Hypothalamus (tissue), 51 donors: ENCODE measurements at regions not wholly inside any gene's neighbourhood (a gene's known extent, or its start where the extent isn't known, plus 50 kb on each side); places are given as distances from the start of the nearest gene placed in this dataset.
A peak's percentile ranks its signal among the peaks of the same experiment; 100 is the strongest.

Experiments used
- DNase-seq, 51 donors: peaks; one replicate each; lab custom pipeline; 2025; lab: John Stamatoyannopoulos, UW

DNA sequence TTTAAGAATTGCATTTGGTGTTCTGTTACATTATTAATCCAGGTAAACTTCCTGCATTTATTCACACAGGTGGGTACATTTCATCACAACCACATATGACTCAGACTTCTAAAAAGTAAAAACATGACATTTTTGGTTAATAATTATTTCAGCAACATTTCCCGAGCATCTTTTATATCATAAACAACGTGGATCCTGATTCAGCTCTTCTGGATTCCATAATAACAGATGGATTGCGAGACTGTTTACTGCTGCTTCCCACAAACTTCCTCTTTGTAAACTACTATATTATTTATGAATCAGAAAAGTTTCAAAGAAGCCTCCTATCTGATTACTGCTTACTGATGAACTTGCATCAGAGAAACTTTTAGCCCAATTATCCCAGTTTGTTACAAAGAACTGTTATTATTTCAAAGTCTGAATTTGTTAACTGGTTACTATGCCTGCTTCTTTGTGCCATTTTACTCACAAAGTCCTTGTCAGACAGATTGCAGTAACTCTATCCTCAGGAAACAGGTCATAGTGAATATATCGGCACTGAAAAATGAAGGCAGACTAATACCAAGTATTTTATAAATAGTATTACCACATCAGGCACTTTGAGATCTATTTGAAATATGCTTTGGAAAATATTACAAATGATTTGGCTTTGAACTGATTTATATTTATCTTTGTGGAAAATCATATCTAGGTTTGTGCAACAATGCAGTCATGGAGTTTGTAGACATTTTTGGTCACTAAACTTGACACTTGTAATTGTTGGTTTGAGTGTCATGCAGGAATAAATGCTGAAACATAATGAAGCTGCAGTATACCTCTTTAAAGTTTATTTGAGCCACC lies 511.6 kb downstream of the PLCL1 start:
- DNase-seq: no peak

GRCh38 chr2:198314559-198315153 lies 510.3 kb downstream of the PLCL1 start:
- DNase-seq: peak in 4 of 51 donors; percentile 1 to 61 (median 16)

DNA sequence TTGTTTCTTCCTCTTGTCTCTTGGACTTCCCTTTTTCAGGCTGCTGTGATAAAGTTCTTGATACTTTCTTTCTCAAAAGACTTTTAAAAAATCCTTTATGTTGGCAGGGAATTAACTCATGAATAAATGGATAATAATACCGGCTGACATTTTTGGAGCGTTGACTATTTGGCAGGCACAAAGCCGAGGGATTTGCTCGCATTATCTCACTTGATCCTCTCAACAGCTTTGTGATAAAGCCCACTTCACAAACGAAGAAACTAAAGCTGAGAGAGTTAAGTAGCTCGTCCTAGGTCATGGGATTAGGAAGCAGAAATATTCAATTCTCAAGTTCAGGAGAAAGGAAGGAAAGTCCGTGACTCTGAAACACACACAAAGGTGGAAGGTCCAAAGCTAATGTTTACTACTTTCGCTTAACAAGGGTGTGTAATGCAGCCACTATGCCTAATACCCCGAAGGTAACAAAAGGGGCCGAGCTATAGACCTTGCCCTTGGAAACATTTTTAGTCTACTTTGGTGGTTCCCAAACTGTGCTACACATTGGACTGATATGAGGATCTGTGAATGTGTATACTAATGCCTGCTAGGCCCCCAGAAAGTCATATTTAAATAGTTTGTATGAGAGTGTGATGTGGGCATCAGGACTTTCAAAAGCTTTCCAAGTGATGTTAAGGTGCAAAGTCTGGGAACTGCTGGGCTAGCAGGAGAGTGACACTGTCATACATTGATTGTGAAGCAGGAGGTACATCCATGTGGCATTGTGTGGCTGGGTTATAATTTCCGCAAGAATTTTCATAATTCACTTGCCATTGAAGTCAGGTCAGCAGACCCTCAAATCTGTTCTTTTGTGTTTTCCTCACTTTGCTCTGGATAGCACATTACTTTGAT lies 508.4 kb downstream of the PLCL1 start:
- no peak for DNase-seq

GRCh38 chr2:198311020-198311419 lies 506.6 kb downstream of the PLCL1 start:
- no peak for DNase-seq

- peak in 25 of 51 donors; percentile 1 to 65 (median 17) for DNase-seq
Observed at GRCh38 chr2:198309673-198310280, 505.4 kb downstream of the PLCL1 start.

DNA sequence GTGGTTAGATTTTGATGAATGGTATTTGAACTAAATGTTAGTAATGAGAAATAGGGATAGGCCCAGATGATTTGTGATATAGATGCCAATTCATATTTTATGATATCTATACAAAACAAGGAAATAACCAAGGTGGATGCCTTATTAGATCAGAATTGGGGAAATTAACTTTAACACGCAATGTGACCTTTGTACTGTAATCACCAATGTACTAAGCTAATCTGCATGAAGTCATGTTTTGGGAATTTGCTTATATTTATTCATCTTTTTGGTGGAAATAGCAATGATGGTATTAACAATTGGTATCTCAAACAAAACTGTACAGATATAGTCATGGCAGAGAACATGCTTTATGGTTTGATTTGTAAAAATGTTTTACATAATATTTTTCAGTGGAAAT lies 504.7 kb downstream of the PLCL1 start:
- no peak for DNase-seq

GRCh38 chr2:198308368-198308767 lies 504.0 kb downstream of the PLCL1 start:
- no peak for DNase-seq

GRCh38 chr2:198307093-198307492 lies 502.7 kb downstream of the PLCL1 start:
- no peak for DNase-seq

DNA sequence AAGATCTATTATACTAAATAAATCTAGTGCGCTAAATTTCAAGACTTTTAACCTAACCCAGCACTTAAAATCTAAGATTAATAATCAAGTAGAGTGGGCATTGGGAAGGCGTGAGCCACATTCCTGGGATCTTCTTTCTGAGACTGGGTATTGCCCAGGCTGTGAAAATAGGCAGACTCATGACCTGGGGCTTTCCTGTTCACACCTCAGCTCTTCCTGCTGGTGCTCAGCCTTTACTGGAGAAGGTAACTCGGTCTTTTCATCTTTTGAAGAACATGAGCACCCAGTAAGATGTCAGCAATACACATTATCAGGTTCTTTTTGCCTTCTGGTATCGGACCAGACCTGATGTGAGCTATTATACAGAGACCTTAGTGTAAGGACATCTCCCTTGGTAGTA lies 500.5 kb downstream of the PLCL1 start:
- DNase-seq: no peak

- no peak for DNase-seq
Observed at GRCh38 chr2:198297350-198297749, 493.0 kb downstream of the PLCL1 start.

- peak in 38 of 51 donors; percentile 2 to 71 (median 30) for DNase-seq
Observed at GRCh38 chr2:198296665-198297308, 492.4 kb downstream of the PLCL1 start.

DNA sequence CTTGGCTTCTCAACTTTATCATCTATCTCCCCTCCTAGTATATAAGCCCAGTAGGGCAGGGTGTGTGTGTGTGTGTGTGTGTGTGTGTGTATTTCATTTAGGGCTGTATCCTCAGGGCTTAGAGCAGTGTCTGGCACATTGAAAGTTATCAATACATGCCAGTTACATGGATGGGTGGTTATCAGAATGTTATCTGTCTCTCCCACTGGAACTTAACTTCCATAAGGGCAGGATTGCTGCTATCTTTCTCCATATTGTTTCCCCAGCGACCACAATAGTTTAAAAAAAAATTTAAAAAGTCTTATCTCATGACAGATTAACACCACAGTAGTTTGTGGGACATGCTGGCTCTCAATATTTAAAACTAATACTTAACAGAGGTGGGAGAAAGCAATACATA lies 488.9 kb downstream of the PLCL1 start:
- no peak for DNase-seq

DNA sequence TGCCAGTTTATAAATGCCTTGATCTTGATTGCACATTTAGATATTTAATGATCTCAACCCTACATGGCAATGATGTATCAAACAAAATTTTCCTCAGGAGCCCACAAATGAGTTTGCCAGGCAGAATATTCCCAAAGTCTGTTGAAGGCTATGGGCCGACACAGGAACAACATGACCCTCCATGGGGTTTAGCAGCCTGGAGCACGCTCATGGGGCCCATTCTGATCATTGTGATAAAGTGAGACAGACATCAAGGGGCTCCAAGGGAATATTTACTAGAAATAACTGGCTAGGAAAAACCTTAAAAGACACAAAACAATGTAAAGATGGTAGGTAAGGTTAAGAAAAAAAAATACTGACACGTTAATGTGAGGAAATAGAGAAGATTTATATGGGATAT lies 485.4 kb downstream of the PLCL1 start:
- no peak for DNase-seq

GRCh38 chr2:198287706-198288105 lies 483.3 kb downstream of the PLCL1 start:
- no peak for DNase-seq

DNA sequence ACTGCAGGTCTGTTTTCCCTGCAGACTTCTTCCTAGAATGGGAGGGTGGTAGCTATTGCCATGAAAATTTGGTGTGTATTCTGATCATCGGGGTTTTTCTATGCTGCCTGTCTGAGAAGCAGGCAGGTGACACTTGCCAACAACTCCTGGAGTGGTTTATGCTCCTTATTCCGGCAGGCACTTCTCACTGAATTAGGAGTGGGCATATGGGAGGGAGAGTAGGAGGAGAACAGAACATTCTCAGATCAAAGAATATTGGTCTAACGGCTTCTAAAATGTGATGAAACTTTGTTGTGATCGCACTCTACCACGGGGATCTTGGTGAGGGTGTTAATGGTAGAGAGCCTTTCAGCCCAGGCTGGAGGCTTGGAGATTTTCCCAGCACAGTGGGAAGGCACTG lies 480.8 kb downstream of the PLCL1 start:
- peak in 1 of 51 donors; percentile 28 for DNase-seq

DNA sequence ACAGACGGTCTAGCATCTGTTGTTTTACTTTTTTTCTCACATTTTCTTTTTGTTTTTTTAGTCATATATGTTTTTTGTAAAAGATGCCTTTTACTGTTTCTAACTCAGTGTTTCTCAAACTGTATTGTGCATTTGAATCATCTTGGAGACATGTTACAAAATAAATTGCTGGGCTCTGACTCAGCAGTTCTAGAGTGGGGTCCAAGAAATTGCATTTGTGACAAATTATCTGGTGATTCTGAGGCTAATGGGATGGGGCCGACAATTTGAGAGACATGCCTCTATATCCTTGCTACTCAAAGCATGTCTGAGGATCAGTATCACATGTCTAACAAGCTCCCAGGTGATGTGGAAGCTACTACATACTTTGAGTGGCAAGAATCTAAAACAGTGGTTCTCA lies 478.8 kb downstream of the PLCL1 start:
- no peak for DNase-seq

- no peak for DNase-seq
Observed at GRCh38 chr2:198282061-198282460, 477.7 kb downstream of the PLCL1 start.

DNA sequence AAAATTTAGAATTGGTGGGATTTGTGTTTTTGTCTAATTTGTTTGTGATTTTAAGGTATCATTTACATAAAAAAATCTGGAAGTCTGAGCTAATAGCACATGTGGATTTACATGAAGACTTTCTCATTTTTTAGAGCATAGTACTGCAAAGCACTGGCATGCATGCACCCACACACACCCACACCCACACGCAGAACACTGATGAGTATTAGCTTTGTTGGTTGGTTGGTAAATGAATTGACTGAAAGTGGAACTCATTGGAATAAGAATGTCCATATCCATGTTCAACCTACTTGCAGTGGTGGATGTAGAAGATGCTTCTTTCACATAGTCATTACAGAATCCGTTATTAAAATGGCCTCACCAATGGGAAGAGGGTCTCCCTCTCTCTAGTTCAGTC lies 475.8 kb downstream of the PLCL1 start:
- DNase-seq: no peak

- DNase-seq: no peak
Observed at GRCh38 chr2:198279026-198279425, 474.6 kb downstream of the PLCL1 start.

- DNase-seq: no peak
Observed at GRCh38 chr2:198277181-198277580, 472.8 kb downstream of the PLCL1 start.
